CD1c-positive myeloid dendritic cell (primary cell): ENCODE measurements at regions not wholly inside any gene's neighbourhood (a gene's known extent, or its start where the extent isn't known, plus 50 kb on each side); places are given as distances from the start of the nearest gene placed in this dataset.
"Not testable (repeated sequence)": the region's sequence is repeated elsewhere in the genome, so short reads cannot be mapped to it uniquely, and the experiment has no call there.

Experiments used
- DNase-seq: peaks from one replicate; pipeline ENCODE4 v3.0.0-alpha.2; 2016; ENCODE audit errors: extremely low spot score

- no peak for DNase-seq
Measured at GRCh38 chr2:145930318-145930717, 1410.4 kb upstream of the ZEB2 start.

- DNase-seq = no peak
Measured at GRCh38 chr2:145927131-145927950, 1407.4 kb upstream of the ZEB2 start.

- no peak for DNase-seq
Measured at GRCh38 chr2:145925591-145925990, 1405.7 kb upstream of the ZEB2 start.

- DNase-seq = no peak
Measured at GRCh38 chr2:145919477-145919876, 1399.6 kb upstream of the ZEB2 start.

GRCh38 chr2:145918951-145919350 lies 1399.0 kb upstream of the ZEB2 start:
- DNase-seq = no peak

- no peak for DNase-seq
Measured at GRCh38 chr2:145916799-145917198, 1396.9 kb upstream of the ZEB2 start.

GRCh38 chr2:145914716-145915115 lies 1394.8 kb upstream of the ZEB2 start:
- DNase-seq = no peak

GRCh38 chr2:145910416-145910815 lies 1390.5 kb upstream of the ZEB2 start:
- DNase-seq = peak; percentile 2

GRCh38 chr2:145909766-145910165 lies 1389.8 kb upstream of the ZEB2 start:
- DNase-seq = no peak

- DNase-seq = no peak
Measured at GRCh38 chr2:145909175-145909755, 1389.3 kb upstream of the ZEB2 start.

- DNase-seq = no peak
Measured at GRCh38 chr2:145906354-145906753, 1386.4 kb upstream of the ZEB2 start.

- DNase-seq = no peak
Measured at GRCh38 chr2:145905371-145905770, 1385.5 kb upstream of the ZEB2 start.

- DNase-seq = no peak
Measured at GRCh38 chr2:145897151-145897550, 1377.2 kb upstream of the ZEB2 start.

GRCh38 chr2:145887915-145888314 lies 1368.0 kb upstream of the ZEB2 start:
- DNase-seq = no peak

- not testable (repeated sequence) for DNase-seq
Measured at GRCh38 chr2:145880997-145881396, 1361.1 kb upstream of the ZEB2 start.

- no peak for DNase-seq
Measured at GRCh38 chr2:145875016-145875415, 1355.1 kb upstream of the ZEB2 start.

GRCh38 chr2:145874466-145874865 lies 1354.5 kb upstream of the ZEB2 start:
- no peak for DNase-seq

GRCh38 chr2:145864501-145864900 lies 1344.6 kb upstream of the ZEB2 start:
- DNase-seq = no peak

GRCh38 chr2:145861940-145862339 lies 1342.0 kb upstream of the ZEB2 start:
- no peak for DNase-seq

GRCh38 chr2:145860083-145860482 lies 1340.2 kb upstream of the ZEB2 start:
- no peak for DNase-seq

GRCh38 chr2:145855142-145855541 lies 1335.2 kb upstream of the ZEB2 start:
- DNase-seq = no peak

- no peak for DNase-seq
Measured at GRCh38 chr2:145854039-145854755, 1334.3 kb upstream of the ZEB2 start.

- DNase-seq = no peak
Measured at GRCh38 chr2:145851730-145852129, 1331.8 kb upstream of the ZEB2 start.
